ENCODE measurements at regions not wholly inside any gene's neighbourhood (a gene's known extent, or its start where the extent isn't known, plus 50 kb on each side); places are given as distances from the start of the nearest gene placed in this dataset.

- TF ChIP-seq MLX (CRISPR knock-in tag; IDR thresholded peaks at IDR 0.05) (no peak), AFF4 (CRISPR knock-in tag; IDR thresholded peaks at IDR 0.05; ENCODE audit: borderline replicate concordance) (no peak), EMX1 (CRISPR knock-in tag; IDR thresholded peaks at IDR 0.05) (no peak), MYBL2 (CRISPR knock-in tag; IDR thresholded peaks at IDR 0.05) (no peak), IRF2 (CRISPR knock-in tag; IDR thresholded peaks at IDR 0.05; ENCODE audit: borderline replicate concordance, low read depth) (no peak), NR3C1 (CRISPR knock-in tag; conservative IDR thresholded peaks at IDR 0.05; ENCODE audit: low read depth) (no peak), USF2 (CRISPR knock-in tag; IDR thresholded peaks at IDR 0.05) (no peak), ZNF532 (CRISPR knock-in tag; IDR thresholded peaks at IDR 0.05; ENCODE audit: borderline replicate concordance) (no peak), AR (CRISPR knock-in tag; IDR thresholded peaks at IDR 0.05) (no peak), ATF1 (CRISPR knock-in tag; IDR thresholded peaks at IDR 0.05) (no peak), ZNF317 (CRISPR knock-in tag; IDR thresholded peaks at IDR 0.05; ENCODE audit: borderline replicate concordance, low read depth) (no peak), ZNF281 (CRISPR knock-in tag; IDR thresholded peaks at IDR 0.05) (no peak)
- peaks cover 2% of the 10 kb centered on the region for H3K27me3 Mint-ChIP-seq (ENCODE audit: low read depth)
- peaks cover 42% of the 10 kb centered on the region for H3K36me3 Mint-ChIP-seq
- H3K4me1 Mint-ChIP-seq = peaks cover 3% of the 10 kb centered on the region; the same call in 1 of the 2 replicates
- H3K9me3 Mint-ChIP-seq = peaks cover 60% of the 10 kb centered on the region
- ATAC-seq (no peak), DNase-seq (ENCODE audit: low spot score) (no peak)
- no peak overlapping the region for H3K27ac Mint-ChIP-seq
- POLR2A ChIA-PET = no interaction called here
- no peak overlapping the region for H3K4me3 Mint-ChIP-seq
- CTCF ChIA-PET = no interaction called here
Measured at GRCh38 chr11:39442177-39442576, 2017.3 kb downstream of the LRRC4C start.

All from WTC11 (cell line).